Parathyroid adenoma (tissue), 2 donors: ENCODE measurements at regions not wholly inside any gene's neighbourhood (a gene's known extent, or its start where the extent isn't known, plus 50 kb on each side); places are given as distances from the start of the nearest gene placed in this dataset.
"Not testable (repeated sequence)": the region's sequence is repeated elsewhere in the genome, so short reads cannot be mapped to it uniquely, and the experiment has no call there.

ENCODE experiments used
- H2AFZ ChIP-seq: fragments of 300-600 bp; sonication (generic); one replicate; pipeline ENCODE4 v1.7.0; 2017; ENCODE audit warnings: antibody characterized with exemption, mild to moderate bottlenecking
- H3K27ac ChIP-seq: fragments of 300-600 bp; sonication (generic); one replicate; pipeline ENCODE4 v1.7.0; 2017
- H3K27me3 ChIP-seq: fragments of 300-600 bp; sonication (generic); one replicate; pipeline ENCODE4 v1.7.0; 2017; ENCODE audit warnings: low read length; ENCODE audit not compliant: control insufficient read depth, insufficient read depth
- H3K36me3 ChIP-seq: fragments of 300-600 bp; sonication (generic); one replicate; pipeline ENCODE4 v1.7.0; 2017; ENCODE audit warnings: low read length; ENCODE audit not compliant: control insufficient read depth, insufficient read depth
- H3K4me1 ChIP-seq: fragments of 300-600 bp; sonication (generic); one replicate; pipeline ENCODE4 v1.7.0; 2017; ENCODE audit warnings: control low read depth
- H3K4me2 ChIP-seq: fragments of 300-600 bp; sonication (generic); one replicate; pipeline ENCODE4 v1.7.0; 2017; ENCODE audit warnings: low read length
- H3K4me3 ChIP-seq: fragments of 300-600 bp; sonication (generic); one replicate; pipeline ENCODE4 v1.7.0; 2017; ENCODE audit warnings: low read depth, low read length
- H3K79me2 ChIP-seq: fragments of 300-600 bp; sonication (generic); one replicate; pipeline ENCODE4 v1.7.0; 2017; ENCODE audit warnings: control low read depth
- H3K9ac ChIP-seq: fragments of 300-600 bp; sonication (generic); one replicate; pipeline ENCODE4 v1.7.0; 2017; ENCODE audit warnings: mild to moderate bottlenecking
- H3K9me3 ChIP-seq: fragments of 300-600 bp; sonication (generic); one replicate; pipeline ENCODE4 v1.7.0; 2017; ENCODE audit warnings: low read length; ENCODE audit not compliant: control insufficient read depth
- TF ChIP-seq, protein P1 (sequence below): fragments of 300-600 bp; sonication (generic); IDR thresholded peaks from one replicate; pipeline ENCODE4 v1.7.0; 2017; ENCODE audit warnings: antibody characterized with exemption, mild to moderate bottlenecking
- donor health status: primary hyperparathyroidism.

DNA sequence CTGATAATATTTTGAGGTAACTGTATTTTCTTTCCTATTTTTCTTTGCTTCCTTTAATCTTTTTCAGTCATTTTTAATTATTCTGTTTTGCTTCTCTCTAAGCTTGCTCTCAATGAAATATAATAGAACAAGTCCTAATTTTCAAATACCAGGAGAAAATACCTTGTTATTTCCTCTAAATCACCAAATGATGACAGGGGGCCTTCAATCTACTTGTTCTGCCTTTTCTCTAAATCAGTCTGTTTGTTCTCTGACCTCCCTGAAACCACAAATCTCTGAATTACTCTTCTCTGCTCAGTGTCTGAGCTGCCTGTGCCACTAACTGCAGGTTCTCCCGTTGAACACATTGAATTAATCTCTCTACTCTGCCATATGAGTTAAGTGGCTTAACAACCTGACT is 286.2 kb downstream of the C11orf87 start:
- Histone ChIP-seq H3K9me3 (no peaks in the 10 kb centered on the region), H3K79me2 (no peaks in the 10 kb centered on the region), H3K4me3 (no peak overlapping the region), H3K4me2 (no peak overlapping the region), H3K9ac (no peak overlapping the region), H3K4me1 (no peaks in the 10 kb centered on the region), H3K36me3 (no peaks in the 10 kb centered on the region), H3K27me3 (no peaks in the 10 kb centered on the region), H3K27ac (no peak overlapping the region), H2AFZ (no peak overlapping the region)
- TF ChIP-seq, protein P1, sequence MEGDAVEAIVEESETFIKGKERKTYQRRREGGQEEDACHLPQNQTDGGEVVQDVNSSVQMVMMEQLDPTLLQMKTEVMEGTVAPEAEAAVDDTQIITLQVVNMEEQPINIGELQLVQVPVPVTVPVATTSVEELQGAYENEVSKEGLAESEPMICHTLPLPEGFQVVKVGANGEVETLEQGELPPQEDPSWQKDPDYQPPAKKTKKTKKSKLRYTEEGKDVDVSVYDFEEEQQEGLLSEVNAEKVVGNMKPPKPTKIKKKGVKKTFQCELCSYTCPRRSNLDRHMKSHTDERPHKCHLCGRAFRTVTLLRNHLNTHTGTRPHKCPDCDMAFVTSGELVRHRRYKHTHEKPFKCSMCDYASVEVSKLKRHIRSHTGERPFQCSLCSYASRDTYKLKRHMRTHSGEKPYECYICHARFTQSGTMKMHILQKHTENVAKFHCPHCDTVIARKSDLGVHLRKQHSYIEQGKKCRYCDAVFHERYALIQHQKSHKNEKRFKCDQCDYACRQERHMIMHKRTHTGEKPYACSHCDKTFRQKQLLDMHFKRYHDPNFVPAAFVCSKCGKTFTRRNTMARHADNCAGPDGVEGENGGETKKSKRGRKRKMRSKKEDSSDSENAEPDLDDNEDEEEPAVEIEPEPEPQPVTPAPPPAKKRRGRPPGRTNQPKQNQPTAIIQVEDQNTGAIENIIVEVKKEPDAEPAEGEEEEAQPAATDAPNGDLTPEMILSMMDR = no peak

DNA sequence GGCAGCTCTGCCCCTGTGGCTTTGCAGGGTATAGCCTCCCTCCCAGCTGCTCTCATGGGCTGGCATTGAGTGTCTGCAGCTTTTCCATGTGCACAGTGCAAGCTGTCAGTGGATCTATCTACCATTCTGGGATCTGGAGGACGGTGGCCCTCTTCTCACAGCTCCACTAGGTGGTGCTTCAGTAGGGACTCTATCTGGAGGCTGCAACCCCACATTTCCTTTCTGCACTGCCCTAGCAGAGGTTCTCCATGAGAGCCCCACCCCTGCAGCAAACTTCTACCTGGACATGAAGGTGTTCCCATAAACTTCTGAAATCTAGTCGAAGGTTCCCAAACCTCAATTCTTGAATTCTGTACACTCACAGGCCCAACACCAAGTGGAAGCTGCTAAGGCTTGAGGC is 292.5 kb downstream of the C11orf87 start:
- H3K36me3 ChIP-seq, H3K79me2 ChIP-seq, H3K9ac ChIP-seq, H3K4me3 ChIP-seq, H3K4me2 ChIP-seq, H3K9me3 ChIP-seq, H3K27me3 ChIP-seq, H3K27ac ChIP-seq, H2AFZ ChIP-seq, H3K4me1 ChIP-seq: not testable (repeated sequence)

DNA sequence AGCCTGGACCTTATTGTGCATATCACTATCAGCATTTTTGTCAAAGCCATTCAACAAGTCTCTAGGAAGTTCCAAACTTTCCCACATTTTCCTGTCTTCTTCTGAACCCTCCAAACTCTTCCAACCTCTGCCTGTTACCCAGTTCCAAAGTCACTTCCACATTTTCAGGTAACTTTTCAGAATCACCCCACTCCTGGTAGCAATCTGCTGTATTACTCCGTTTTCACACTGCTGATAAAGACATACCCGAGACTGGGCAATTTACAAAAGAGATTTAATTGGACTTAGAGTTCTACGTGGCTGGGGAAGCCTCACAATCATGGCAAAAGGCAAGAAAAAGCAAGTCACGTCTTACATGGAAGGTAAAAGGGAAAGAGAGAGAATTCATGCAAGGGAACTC is 293.4 kb downstream of the C11orf87 start:
- not testable (repeated sequence) for H2AFZ ChIP-seq, H3K9ac ChIP-seq, H3K27ac ChIP-seq, H3K4me1 ChIP-seq, H3K9me3 ChIP-seq, H3K4me2 ChIP-seq, H3K27me3 ChIP-seq, H3K79me2 ChIP-seq, H3K36me3 ChIP-seq, H3K4me3 ChIP-seq

DNA sequence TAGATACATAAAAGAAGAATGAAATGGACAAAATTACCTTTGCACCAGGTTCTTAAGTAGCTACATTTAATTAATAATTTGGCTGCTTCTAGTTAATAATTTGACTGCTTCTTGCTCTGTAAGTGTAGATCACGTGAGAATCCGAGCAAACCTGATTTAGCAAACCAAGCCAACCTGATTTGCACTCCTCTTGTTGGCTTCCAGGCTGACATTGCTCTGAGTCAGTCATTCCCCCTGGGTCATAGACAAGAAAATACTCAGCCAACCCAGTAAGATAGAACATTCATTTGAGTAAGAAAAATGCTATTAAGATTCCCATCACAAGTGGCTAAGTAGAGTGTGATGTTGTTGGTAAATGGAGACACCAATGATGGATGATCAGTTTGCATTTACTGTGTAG is 304.1 kb downstream of the C11orf87 start:
- Histone ChIP-seq H3K9ac (no peak overlapping the region), H3K27me3 (no peaks in the 10 kb centered on the region), H3K4me2 (no peak overlapping the region), H3K4me1 (no peaks in the 10 kb centered on the region), H3K27ac (no peak overlapping the region), H2AFZ (no peak overlapping the region), H3K9me3 (no peaks in the 10 kb centered on the region), H3K36me3 (no peaks in the 10 kb centered on the region), H3K79me2 (no peaks in the 10 kb centered on the region), H3K4me3 (no peak overlapping the region)
- TF ChIP-seq, protein P1 = no peak

DNA sequence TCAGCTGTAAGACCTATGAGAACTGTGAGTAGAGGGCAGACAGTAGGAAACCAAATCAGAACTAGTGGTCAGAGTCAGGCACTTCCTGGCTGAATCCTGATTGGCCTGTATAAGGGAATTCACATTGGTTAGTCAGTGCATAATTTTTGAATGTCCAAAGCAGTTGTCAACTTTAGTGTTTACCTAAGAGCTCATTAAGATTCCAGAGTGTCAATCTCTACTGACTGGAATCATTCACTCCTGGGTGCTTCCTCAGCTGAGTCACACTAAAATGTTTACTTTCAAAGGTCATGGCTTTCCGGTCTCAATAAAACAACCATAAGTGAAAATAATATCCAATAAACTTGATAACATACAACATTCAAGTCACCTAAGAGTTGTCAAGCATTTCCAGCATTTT is 306.1 kb downstream of the C11orf87 start:
- no peaks in the 10 kb centered on the region for H3K9me3 ChIP-seq
- H3K79me2 ChIP-seq = no peaks in the 10 kb centered on the region
- no peak overlapping the region for H3K4me3 ChIP-seq
- no peak overlapping the region for H3K9ac ChIP-seq
- no peak overlapping the region for H3K4me2 ChIP-seq
- no peaks in the 10 kb centered on the region for H3K27me3 ChIP-seq
- no peak overlapping the region for H3K27ac ChIP-seq
- no peaks in the 10 kb centered on the region for H3K36me3 ChIP-seq
- H2AFZ ChIP-seq = no peak overlapping the region
- TF ChIP-seq, protein P1 = no peak
- no peaks in the 10 kb centered on the region for H3K4me1 ChIP-seq

DNA sequence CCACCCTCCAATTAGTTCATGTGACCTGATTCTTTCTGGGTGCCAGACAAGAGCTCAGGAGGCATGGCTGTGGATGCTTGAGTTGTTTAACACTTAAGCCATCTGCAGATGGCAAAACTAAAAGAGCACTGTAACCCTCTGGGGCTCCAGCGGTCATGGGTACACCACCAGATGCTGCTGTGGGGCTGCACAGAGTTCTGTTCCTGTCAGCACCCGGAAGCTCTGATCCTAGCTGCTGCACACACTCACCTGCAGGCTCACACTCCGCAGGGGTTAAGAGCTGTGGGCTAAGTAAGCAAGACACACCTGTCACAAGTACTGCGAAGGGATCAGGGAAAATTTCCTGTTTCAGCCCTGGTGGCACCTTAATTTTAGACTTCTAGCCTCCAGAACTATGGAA is 307.8 kb downstream of the C11orf87 start:
- no peak overlapping the region for H3K9ac ChIP-seq
- H3K4me3 ChIP-seq = no peak overlapping the region
- no peak overlapping the region for H2AFZ ChIP-seq
- H3K27ac ChIP-seq = no peak overlapping the region
- H3K27me3 ChIP-seq = no peaks in the 10 kb centered on the region
- no peak overlapping the region for H3K4me2 ChIP-seq
- no peaks in the 10 kb centered on the region for H3K4me1 ChIP-seq
- TF ChIP-seq, protein P1 = no peak
- no peaks in the 10 kb centered on the region for H3K9me3 ChIP-seq
- H3K36me3 ChIP-seq = no peaks in the 10 kb centered on the region
- no peaks in the 10 kb centered on the region for H3K79me2 ChIP-seq
